ENCODE measurements at regions not wholly inside any gene's neighbourhood (a gene's known extent, or its start where the extent isn't known, plus 50 kb on each side); places are given as distances from the start of the nearest gene placed in this dataset.
A peak's percentile ranks its signal among the peaks of the same experiment; 100 is the strongest.

- no peaks in the 10 kb centered on the region for H3K27me3 Mint-ChIP-seq (ENCODE audit: insufficient read depth, unreplicated experiment)
- no TSS peak for BruUV-seq (replicated peaks)
- peaks cover 11% of the 10 kb centered on the region for H3K4me1 Mint-ChIP-seq (ENCODE audit: insufficient read depth, unreplicated experiment)
- no peaks in the 10 kb centered on the region for H3K36me3 Mint-ChIP-seq (ENCODE audit: insufficient read depth, unreplicated experiment)
- CTCF ChIA-PET = interaction anchor here (0.6 kb wide), 1 partner anchor 235 kb away, joined by 3 read pairs; no protein-coding TSS in a partner anchor
- no peak for DNase-seq (ENCODE audit: unreplicated experiment)
- TF ChIP-seq CTCF (IDR thresholded peaks at IDR 0.05; ENCODE audit: unreplicated experiment) = no peak
- no peak overlapping the region for H3K27ac Mint-ChIP-seq (ENCODE audit: low read depth, unreplicated experiment)
- H3K4me3 Mint-ChIP-seq (ENCODE audit: unreplicated experiment) = no peak overlapping the region
- POLR2A ChIA-PET = no interaction called here
- no peaks in the 10 kb centered on the region for H3K9me3 Mint-ChIP-seq (ENCODE audit: unreplicated experiment)
- intact Hi-C loops (cut with micrococcal nuclease) = no loop called here
Measured at GRCh38 chr16:88295671-88296436, 86.9 kb upstream of the ZNF469 start.

GRCh38 chr16:88296437-88297177, 86.2 kb upstream of the ZNF469 start:
- no TSS peak for BruUV-seq (replicated peaks)
- intact Hi-C loops (cut with micrococcal nuclease) = no loop called here
- CTCF ChIA-PET = interaction anchor here (0.6 kb wide), 1 partner anchor 236 kb away, joined by 3 read pairs; no protein-coding TSS in a partner anchor
- H3K4me3 Mint-ChIP-seq (ENCODE audit: unreplicated experiment) = no peak overlapping the region
- POLR2A ChIA-PET = no interaction called here
- H3K9me3 Mint-ChIP-seq (ENCODE audit: unreplicated experiment) = no peaks in the 10 kb centered on the region
- no peaks in the 10 kb centered on the region for H3K36me3 Mint-ChIP-seq (ENCODE audit: insufficient read depth, unreplicated experiment)
- no peak overlapping the region for H3K27ac Mint-ChIP-seq (ENCODE audit: low read depth, unreplicated experiment)
- peaks cover 11% of the 10 kb centered on the region for H3K4me1 Mint-ChIP-seq (ENCODE audit: insufficient read depth, unreplicated experiment)
- no peak for TF ChIP-seq CTCF (IDR thresholded peaks at IDR 0.05; ENCODE audit: unreplicated experiment)
- no peak for DNase-seq (ENCODE audit: unreplicated experiment)
- H3K27me3 Mint-ChIP-seq (ENCODE audit: insufficient read depth, unreplicated experiment) = no peaks in the 10 kb centered on the region

DNA sequence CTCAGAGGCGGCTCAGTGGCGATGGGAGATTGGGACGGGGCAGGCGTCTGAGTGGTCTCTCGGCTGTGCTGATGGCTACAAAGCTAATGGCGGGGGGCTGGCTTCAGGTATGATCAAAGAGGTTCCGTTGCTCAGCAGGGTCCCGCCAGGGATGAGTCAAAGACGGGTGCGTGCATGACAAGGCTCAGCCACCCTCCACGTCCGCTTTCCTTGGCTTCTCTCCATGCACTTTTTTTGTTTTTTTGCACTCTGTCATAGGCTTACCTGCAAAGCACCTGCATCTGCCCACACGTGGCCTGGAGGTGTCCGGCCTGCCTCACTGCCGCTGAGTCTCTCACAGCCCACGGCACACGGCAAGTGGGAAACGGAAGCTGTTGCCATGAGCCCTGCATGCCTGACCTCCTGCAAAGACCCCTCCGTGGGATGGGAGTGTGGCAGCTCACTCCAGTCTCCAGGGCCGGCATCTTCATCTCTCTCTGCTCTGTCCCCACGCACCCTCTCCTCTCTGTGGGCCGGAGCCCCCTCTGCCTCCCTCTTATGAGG, 85.5 kb upstream of the ZNF469 start:
- ChIA-PET POLR2A (no interaction called here), CTCF (no interaction called here)
- no peak overlapping the region for H3K4me3 Mint-ChIP-seq (ENCODE audit: unreplicated experiment)
- DNase-seq (ENCODE audit: unreplicated experiment) = peak; percentile 54
- H3K4me1 Mint-ChIP-seq (ENCODE audit: insufficient read depth, unreplicated experiment) = peaks cover 11% of the 10 kb centered on the region
- intact Hi-C loops (cut with micrococcal nuclease) = no loop called here
- BruUV-seq (replicated peaks) = no TSS peak
- no peak overlapping the region for H3K27ac Mint-ChIP-seq (ENCODE audit: low read depth, unreplicated experiment)
- H3K27me3 Mint-ChIP-seq (ENCODE audit: insufficient read depth, unreplicated experiment) = no peaks in the 10 kb centered on the region
- no peak for TF ChIP-seq CTCF (IDR thresholded peaks at IDR 0.05; ENCODE audit: unreplicated experiment)
- H3K36me3 Mint-ChIP-seq (ENCODE audit: insufficient read depth, unreplicated experiment) = no peaks in the 10 kb centered on the region
- H3K9me3 Mint-ChIP-seq (ENCODE audit: unreplicated experiment) = no peaks in the 10 kb centered on the region

DNA sequence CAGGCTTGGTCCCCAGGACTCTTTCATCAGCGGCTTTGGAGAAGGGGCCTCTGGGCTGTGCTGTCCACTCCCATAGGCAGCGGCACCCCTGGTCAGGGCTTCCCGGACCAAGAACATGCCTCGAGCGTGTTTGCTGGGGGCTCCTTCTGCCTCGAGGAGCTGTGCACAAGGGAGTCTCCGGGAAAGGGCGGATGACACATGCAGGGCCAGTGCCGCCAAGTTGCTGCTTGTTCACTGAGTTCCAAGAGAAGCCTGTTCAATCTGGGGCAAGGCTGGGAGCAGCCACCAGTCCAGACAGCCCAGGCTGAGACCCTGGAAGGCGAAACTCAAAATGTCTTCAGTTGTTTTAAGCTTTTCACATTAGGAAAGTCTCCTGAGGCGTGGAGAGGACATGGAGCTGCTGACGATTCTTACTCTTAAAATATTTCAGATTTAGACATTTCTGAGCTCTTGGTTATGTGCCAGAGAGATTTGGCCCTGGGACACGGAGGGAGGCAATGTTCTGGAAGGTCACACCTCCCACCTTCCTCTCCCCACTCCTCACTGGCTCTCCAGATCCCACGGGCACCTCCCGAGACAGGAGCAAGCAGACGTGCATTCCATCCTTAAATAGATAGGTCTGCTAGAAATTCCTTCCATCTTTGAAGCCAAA, 84.5 kb upstream of the ZNF469 start:
- peaks cover 11% of the 10 kb centered on the region for H3K4me1 Mint-ChIP-seq (ENCODE audit: insufficient read depth, unreplicated experiment)

More for the DNA sequence above, 84.5 kb upstream of the ZNF469 start:
- intact Hi-C loops (cut with micrococcal nuclease) = no loop called here
- no TSS peak for BruUV-seq (replicated peaks)
- no peaks in the 10 kb centered on the region for H3K36me3 Mint-ChIP-seq (ENCODE audit: insufficient read depth, unreplicated experiment)
- ChIA-PET CTCF (no interaction called here), POLR2A (interaction anchor here (0.7 kb wide), 1 partner anchor 154 kb away, joined by 3 read pairs; no protein-coding TSS in a partner anchor)
- H3K4me3 Mint-ChIP-seq (ENCODE audit: unreplicated experiment) = no peak overlapping the region
- H3K27ac Mint-ChIP-seq (ENCODE audit: low read depth, unreplicated experiment) = no peak overlapping the region
- H3K9me3 Mint-ChIP-seq (ENCODE audit: unreplicated experiment) = no peaks in the 10 kb centered on the region
- no peaks in the 10 kb centered on the region for H3K27me3 Mint-ChIP-seq (ENCODE audit: insufficient read depth, unreplicated experiment)
- peak; percentile 69 for DNase-seq (ENCODE audit: unreplicated experiment)
- no peak for TF ChIP-seq CTCF (IDR thresholded peaks at IDR 0.05; ENCODE audit: unreplicated experiment)

Measured in MCF 10A (cell line).